GM18520 (cell line): ENCODE measurements at regions not wholly inside any gene's neighbourhood (a gene's known extent, or its start where the extent isn't known, plus 50 kb on each side); places are given as distances from the start of the nearest gene placed in this dataset.
"Not testable (repeated sequence)": the region's sequence is repeated elsewhere in the genome, so short reads cannot be mapped to it uniquely, and the experiment has no call there.

ENCODE experiments used
- ATAC-seq: cut with Tn5 transposase; IDR thresholded peaks from one replicate; pipeline ENCODE4 v1.9.1; 2021; ENCODE audit not compliant: unreplicated experiment

DNA sequence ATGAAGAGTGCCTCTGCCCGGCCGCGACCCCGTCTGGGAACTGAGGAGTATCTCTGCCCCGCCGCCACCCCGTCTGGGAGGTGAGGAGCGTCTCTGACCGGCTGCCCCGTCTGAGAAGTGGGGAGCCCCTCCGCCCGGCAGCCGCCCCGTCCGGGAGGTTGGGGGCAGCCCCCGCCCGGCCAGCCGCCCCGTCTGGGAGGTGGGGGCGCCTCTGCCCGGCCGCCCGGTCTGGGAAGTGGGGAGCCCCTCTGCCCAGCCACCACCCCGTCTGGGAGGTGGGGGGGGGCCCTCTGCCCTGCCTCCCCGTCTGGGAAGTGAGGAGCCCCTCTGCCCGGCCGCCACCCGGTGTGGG is 1251.9 kb downstream of the BRINP3 start:
- not testable (repeated sequence) for ATAC-seq

DNA sequence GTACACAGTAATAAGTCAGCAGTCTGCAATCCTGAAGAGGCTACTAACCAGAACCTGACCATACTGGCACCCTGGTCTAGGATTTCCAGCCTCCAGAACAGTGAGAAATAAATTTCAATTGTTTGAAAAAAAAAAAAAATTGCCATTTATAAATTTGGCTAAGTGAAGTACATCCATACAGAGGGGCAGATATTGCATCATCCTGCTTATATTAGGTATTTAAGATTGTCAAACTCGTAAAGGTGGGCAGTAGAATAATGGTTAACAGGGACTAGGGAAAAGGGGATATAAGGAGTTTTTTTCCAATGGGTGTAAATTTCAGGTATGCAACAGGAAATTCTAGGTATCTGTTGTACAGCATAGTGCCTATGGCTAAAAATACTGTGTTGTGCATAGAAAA is 1250.9 kb downstream of the BRINP3 start:
- no peak for ATAC-seq

DNA sequence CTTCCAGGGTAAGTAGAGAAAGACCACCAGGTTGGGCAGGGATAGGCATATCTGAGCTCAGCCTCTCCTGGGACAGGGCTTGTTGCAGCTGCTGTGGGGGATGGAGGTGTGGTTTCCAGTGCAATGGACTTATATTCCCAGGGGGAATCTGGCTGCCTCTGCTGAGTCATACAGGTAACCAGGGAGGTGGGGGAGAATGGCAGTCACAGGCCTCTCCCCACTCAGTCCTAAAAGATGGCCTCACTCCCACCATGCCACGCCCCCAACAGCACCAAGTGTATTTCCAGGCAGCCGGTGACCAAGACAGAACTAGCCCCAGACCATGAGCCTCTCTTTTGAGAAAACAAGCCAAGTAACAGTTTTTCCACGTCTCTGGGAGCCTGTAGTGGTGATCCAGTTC is 1240.7 kb downstream of the BRINP3 start:
- no peak for ATAC-seq

DNA sequence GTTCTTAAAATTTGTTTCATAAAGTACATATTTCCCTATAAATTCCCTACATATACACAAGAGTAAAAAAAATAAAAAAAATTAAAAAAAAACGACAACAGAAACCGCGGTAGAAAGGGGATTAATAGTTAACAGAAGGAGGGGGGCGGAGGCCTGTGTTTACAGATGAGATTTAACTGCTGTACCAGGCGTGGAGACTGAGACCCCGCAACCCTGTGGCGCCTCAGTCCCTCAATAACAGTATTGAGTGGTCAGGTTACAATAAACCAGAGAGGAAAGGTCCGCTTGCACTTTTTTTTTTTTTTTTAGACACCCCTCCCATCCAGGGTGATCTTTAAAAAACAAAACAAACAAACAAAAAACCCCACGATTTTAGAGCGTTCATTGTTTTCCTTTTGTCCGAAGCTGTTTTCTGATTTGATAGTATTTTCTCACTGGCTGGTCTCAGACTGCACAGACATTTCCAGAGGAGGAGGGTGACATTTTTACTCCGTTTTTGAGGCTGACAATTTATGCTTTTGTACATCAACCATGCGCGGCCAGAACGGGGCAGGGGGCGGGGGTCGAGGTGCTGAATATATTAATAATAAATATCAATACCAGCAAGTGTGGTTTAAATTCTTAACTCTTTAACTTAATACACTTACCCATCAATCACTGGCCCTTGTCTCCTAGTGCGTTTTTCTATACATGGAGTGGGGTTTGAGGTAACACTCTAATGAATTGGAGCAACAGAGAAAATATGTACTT is 1223.9 kb downstream of the BRINP3 start:
- ATAC-seq: no peak

DNA sequence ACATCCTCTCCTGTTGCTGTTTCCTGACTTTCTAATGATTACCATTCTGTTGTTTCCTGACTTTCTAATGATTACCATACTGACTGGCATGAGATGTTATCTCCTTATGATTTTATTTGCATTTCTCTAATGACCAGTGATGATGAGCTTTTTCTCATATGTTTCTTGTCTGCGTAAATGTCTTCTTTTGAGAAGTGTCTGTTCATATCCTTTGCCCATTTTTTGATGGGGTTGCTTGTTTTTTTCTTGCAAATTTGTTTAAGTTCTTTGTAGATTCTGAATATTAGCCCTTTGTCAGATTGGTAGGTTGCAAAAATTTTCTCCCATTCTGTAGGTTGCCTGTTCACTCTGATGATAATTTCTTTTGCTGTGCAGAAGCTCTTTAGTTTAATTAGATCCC is 1216.5 kb downstream of the BRINP3 start:
- ATAC-seq: not testable (repeated sequence)

DNA sequence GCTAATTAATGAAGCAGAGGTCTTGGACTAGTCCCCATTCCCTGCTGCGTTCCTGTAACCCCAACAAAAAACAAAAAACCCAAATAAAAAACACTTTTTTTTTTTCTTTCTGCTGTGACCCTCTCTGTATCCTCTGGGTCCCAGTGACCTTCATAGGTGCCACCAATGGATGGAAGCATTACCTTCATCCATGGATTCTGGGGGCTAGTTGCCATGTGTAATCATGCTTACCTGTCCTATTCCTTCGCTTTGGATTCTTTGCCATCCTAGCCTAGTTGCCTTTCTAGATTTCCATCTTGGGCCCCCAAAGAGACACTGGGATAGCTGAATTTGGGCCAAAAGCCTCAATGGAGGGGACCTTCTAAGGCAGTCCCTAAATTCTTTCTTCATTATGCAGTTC is 1208.7 kb downstream of the BRINP3 start:
- no peak for ATAC-seq

DNA sequence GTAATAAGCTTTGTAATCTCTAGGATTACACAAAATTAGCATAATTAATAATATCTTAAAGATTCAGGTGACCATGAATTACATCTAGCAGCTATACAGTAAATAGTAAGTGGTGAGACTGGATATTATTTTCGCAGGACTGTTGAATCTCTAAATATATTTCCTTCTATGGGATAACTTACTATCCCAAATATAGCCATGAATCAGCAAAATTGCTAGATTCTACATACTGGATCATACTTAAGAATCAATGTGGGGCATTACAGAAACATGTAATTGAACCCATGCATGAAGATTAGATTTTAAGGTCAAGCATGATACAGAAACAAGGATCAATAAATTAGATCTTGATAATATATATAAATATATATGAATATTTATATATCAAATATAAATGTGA is 1203.4 kb downstream of the BRINP3 start:
- no peak for ATAC-seq

DNA sequence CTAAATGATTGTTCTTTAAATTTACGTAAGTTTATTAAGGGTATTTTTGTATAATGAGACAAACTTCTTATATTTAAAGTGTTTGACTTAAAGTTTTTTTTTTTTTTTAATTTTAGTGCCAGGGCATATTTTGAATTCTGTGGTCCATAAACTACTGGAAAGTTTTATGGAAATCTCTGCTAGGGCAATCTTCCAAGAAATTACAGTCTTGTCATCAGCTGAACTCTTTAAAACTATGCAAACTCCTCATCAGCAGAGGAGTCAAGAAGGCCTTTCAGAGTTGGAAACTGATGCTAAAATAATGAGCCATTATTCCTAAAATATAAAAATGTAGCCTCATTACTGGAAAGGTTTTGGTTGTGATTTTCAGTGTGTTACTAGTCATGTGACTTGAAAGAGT is 1201.9 kb downstream of the BRINP3 start:
- no peak for ATAC-seq

DNA sequence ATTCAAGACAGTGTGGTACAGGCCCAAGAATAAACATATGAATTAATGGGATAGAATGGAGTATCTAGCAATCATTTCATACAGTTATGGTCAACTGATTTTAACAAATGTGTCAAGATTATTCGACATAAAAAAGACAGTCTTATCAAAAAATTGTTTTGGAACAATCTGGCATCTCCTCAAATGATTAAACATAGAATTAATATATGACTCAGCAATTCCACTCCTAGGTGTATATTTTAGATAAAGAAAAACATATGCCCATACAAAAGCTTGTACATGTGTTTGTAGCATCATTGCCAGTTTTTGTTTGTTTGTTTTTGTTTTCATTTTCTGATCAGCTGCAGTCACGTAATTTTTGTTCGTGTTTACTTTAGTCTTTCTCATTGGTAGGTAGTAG is 1188.3 kb downstream of the BRINP3 start:
- ATAC-seq: no peak

DNA sequence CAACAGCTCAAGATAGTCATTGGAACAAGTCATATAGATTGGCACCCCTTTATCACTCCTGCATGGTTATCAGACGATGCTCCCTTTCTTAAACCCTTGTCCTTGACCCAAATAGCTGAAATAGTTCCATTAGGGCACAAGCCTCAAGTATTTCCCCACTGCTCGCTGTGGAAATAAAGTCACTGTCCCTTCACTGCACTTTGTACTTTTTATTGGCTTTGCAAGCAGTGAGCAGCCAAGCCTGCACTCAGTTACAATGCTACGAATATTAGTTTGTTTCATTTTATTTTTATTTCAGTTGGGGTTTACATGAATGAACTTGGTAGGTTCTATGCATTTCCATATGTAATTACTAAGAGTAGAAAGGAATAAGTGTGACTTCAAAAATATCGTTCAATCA is 1176.4 kb downstream of the BRINP3 start:
- ATAC-seq: no peak

DNA sequence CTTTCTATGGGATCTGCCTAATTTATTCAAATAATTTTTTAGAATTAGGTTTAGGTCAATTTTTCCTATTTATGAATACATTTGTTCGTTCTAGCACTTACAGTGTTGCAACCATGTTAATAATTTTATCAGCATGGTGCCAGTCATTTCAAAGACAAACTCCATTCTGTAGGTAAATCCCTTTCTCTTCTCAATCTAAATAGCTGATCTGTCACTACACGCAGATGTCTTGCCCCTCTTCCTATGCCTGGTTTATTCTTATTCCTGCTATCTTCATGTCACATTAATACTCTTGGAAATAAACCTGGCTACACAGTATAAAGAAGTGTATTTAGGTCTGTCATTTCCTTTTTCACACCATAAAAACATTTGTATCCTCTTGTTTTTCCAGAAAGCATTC is 1172.4 kb downstream of the BRINP3 start:
- ATAC-seq: no peak

DNA sequence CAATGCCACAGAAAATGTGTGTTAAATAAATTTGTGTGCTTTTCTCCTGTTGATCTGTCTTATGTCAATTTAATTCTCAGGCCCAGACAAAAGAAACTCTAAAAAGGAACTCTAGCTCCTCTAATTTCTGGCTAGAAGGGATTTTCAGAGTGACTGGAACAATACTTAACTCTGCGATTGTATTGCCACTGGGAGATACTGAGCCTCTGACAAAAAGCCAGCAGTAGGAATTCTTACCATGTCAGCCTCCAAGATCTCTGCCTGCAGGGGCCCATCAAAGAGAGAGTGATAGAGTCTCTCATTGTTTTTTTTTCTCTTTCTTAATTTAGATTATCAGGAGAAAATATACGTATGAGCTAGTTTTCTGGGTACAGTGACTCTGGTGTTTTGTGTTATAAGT is 1165.7 kb downstream of the BRINP3 start:
- ATAC-seq: no peak

DNA sequence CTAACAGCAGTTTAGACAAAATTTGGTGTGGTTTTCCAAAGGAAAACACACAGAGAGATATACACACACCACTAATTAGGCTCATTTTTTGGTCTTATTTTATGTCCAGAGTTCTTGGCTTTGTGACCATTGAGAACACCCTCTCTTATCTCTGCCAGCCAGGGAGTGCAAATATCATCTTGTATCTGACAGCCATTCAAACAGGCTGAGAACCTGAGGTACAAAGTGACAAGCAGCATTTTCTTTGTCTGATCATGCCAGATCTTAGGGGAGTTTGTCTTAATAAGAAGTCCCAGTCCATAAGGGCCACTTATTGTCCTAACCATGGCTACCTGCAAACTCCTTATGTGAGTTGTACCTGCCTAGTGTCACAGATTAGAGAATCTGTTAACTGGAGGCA is 1165.2 kb downstream of the BRINP3 start:
- no peak for ATAC-seq

DNA sequence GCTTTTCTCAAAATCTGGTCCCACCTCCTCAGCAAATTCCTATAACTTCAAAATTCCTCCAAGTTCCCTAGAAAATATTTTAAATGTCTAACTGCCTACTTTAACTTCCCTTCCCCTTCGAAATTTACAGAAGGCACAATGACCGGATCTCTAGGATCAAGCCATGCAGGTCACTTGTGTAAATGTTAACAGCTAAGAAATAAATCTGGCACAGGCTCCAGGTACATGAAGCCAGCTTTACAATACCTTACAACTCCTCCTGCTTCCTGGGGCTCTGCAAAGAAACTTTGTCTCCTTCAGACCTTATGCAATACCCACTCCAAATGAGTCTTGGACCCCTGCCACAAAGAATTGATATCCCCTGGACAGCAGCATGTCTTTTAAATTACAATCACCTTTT is 1164.2 kb downstream of the BRINP3 start:
- ATAC-seq: no peak

DNA sequence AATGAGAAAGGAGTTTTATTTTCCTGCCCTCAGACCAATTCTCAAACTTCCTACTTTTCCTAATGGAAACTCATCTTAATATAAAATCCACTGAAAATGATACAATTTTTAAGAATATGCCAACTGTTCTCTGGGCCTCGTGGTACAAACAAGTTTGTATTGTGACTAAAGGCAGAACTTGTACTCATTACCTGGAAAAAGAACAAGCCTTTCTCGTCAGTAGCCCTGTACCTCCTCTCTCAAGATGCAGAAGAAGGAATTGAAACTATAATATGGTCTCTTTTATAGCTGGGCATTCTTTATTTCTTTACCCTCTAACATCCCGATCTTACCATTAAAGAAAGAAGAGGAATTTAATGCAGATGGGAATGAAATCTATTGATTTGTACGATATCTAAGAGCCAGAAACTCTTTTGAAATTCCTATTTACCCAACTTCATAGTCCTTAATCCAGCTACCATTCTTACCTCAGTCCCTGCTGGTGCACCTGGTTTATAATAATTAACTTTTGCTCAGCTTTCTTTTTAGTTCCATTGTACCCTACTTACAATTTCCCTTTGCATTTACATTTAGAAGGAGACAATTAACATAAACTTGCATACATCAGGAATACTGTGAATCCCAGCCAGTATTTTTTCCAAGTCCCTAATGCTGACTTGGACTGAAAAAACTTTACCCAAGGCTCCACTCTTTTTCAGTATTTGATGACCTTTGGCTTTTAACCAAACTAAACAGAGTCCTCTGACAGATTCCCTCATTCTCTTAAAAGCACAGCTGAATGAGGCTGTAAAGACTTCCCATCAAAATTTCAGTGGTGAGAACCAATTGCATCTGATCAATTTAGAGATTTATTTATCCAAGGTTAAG is 1162.4 kb downstream of the BRINP3 start:
- no peak for ATAC-seq

DNA sequence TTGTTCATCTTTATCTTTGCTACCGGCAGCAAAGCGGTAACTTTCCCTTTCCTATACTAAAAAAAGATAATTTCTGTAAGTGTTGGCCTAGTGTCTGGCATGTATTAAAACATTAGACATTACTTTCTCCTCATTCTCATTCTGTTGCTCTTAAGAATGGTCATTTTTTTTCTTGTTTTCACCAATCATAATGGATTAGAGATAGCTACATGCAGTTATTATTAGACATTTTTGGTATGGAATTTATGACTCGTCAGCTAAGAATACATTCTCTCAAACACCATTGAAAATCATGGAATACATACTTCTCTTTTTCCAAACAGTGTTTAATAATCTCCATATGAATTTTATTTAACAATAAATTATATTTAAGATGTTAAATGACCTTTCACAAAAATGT is 1154.6 kb downstream of the BRINP3 start:
- ATAC-seq: no peak

DNA sequence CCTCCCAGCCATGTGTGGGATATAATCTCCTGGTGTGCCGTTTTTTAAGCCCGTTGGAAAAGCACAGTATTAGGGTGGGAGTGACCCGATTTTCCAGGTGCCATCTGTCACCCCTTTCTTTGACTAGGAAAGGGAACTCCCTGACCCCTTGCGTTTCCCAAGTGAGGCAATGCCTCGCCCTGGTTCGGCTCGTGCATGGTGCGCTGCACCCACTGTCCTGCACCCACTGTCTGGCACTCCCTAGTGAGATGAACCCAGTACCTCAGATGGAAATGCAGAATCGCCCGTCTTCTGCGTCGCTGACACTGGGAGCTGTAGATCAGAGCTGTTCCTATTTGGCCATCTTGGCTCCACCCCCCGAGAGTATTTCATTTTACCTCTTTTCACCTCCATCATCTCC is 1146.6 kb downstream of the BRINP3 start:
- not testable (repeated sequence) for ATAC-seq

DNA sequence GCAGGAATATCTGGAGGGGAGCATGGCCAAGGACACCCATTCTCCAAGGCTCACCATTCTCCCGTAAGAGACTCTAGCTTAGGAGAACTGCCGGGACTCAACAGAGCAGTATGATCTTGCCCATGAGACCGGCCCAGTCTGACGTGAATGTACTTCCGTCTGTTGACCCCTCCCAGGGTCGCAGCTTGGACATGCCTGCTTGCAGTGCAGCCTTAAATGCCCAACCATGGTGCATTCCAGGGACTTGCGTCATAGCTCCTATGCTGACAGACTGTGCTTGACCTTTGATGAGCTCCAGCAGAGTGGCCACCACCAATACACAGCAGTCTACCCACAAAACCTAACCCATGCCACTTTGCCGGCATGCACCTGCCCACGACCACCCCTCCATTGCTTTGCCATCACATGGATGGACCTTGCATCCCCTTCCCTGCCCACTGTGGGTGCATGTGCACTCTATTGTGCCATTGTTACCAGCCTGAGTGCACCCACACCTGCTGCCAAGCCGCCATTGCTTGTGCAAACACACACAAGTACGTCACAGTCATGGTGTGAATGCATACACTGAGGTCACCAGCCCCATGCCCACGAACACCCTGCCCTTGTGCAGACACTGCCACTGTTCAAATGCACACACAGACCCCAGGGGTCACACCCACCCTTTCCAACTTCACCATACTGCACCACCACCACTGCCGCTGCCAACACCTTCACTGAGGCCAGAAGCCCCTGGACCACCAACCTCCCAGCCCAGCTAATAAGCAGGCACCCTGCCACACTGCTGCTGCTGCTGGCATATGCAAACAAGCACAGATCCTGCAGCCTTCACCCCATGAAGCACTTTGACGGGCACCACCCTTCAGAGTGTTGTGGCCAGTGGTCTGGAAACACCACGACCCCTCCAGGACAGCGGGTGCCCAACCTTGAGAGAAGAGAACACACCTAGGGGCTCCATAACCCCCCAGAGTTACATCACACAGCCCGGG is 1141.3 kb downstream of the BRINP3 start:
- ATAC-seq: no peak

DNA sequence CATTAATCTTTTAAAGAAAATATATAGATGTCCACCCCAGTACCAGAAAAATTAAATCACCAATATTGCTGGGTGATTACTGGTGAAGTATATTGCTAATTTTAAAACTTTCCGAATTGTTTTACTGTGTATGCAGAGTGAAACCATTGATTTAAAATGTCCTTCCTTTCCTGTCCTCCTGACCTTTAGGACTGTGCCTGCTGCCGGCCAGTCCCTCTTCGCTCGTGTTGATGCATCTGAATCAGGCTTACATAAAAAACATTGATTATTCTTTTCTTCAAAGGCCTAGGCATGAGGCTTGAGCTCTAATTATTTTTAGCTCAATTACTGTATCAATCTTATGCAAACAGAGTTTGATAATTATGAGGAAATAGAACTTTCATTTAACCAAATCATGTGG is 1128.1 kb downstream of the BRINP3 start:
- ATAC-seq: no peak

DNA sequence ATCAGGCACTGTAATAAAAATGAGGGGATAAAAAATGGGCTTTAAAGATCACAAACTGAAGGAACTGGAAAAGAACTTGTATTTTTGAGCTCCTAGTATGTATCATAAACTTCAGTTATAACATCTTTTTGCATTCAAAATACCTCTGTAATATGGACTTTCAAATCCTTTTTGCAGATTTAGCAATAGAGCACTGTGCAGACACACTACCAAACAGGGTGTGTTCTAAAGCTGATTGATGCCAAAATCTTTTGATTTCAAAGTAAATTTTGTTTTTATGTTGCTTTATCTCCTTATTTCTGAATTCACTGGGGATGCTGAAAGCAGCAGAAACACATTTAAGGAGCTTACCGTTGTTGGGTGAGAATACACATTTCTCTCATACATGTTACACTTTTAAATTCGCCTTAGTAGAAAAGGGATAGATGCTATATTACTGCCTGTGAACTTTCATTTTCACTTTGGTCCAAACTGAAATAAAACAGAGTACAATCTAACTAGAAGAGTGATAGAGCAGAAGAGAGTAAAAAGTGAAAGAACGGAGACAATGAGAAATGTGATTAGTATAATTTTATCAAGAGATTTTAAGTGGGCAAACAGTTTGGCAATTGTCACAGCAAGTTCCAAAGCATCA is 1126.6 kb downstream of the BRINP3 start:
- ATAC-seq: peak; percentile 42

DNA sequence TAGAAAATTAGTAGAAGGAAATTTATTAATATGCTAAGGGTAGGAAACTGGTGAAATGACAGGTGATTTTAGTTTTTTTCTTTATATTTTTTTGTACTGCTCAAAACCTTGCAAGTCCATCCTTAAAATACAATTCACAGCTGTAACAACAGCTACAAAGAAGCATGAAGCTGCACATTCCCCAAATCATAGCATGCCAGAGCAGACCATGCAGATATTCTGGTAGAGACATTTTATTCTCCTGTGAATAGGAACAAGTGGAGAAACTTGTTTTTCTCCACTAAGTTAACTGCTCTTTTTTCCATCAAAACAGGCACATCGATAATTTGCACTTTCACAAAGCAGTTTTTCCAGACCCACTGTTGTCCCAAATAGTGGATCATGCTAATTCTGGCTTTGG is 1125.7 kb downstream of the BRINP3 start:
- no peak for ATAC-seq
